ENCODE measurements at regions not wholly inside any gene's neighbourhood (a gene's known extent, or its start where the extent isn't known, plus 50 kb on each side); places are given as distances from the start of the nearest gene placed in this dataset.

DNA sequence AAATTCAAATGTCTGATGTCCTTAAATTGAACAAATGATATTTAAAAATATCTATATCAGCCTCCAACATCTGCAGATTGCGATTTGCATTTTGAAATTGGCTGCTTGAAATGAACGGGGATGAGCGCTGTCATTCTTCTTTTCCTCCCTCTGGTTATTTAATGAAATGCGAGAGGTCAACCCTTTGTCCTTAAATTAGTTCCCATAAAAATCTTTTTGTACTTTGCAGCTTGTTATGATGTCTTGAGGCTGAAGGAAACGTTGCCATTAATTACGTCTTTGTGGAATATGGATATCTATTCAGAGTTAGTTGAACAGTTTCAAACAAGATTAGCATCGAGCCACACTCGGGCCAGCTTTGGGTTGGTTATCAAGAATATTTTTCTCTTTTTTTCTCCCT is 140.0 kb downstream of the LINC00237 start:
- 90% methylated on average over 6 of the region's 8 CpGs for WGBS
- Histone ChIP-seq H3K9ac (ENCODE audit: low read depth, low read length) (no peak overlapping the region), H3K4me3 (ENCODE audit: low read length) (no peak overlapping the region), H3K27me3 (ENCODE audit: insufficient read depth, low read length) (no peaks in the 10 kb centered on the region), H3K9me3 (ENCODE audit: insufficient read depth, low read depth, low read length) (no peaks in the 10 kb centered on the region), H3K36me3 (ENCODE audit: insufficient read depth, low read length) (no peaks in the 10 kb centered on the region), H3K27ac (ENCODE audit: low read depth, low read length) (no peak overlapping the region), H3K4me1 (ENCODE audit: insufficient read depth, low read length) (peaks cover 28% of the 10 kb centered on the region; the same call in 1 of the 2 replicates)

DNA sequence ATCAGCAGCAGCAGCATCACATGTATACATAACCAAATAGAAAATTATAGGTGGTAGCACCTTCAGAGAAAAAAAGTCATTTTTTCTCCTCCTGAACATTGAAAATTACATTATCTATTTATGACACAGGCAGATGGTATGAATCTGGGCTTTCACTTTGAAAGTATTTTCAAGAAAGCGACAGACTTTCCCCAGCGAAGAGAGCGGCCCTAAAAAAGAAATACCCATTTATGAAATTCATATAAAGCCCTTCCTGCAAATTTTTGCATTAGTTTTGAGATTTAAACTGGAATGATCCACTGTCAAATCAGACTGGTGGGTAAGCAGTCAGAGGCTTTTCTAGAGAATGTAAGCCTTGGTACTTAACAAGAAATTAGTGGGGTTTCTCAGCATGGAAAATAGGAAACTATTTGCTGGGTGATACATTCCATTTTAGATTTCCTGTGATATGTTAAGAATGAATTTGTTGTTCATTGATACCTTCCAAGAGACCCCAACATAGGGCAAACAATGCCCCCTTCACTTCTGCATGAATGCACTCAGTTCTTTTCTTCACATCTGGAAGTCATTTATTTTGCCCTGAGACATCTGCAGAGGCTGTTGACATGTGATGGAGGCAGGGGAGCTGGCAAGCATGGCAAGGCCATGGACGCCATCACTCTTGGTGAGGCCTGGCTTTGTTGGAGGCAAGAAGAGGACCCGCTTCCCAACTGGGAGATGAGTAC is 147.0 kb downstream of the LINC00237 start:
- Histone ChIP-seq H3K36me3 (ENCODE audit: insufficient read depth, low read length) (no peaks in the 10 kb centered on the region), H3K4me1 (ENCODE audit: insufficient read depth, low read length) (peaks cover 5% of the 10 kb centered on the region; the same call in 1 of the 2 replicates), H3K9me3 (ENCODE audit: insufficient read depth, low read depth, low read length) (no peaks in the 10 kb centered on the region), H3K9ac (ENCODE audit: low read depth, low read length) (no peak overlapping the region), H3K4me3 (ENCODE audit: low read length) (no peak overlapping the region), H3K27ac (ENCODE audit: low read depth, low read length) (no peak overlapping the region), H3K27me3 (ENCODE audit: insufficient read depth, low read length) (no peaks in the 10 kb centered on the region)
- WGBS: 96% methylated on average over 5 of the region's 5 CpGs

- Histone ChIP-seq H3K9me3 (ENCODE audit: insufficient read depth, low read depth, low read length) (no peaks in the 10 kb centered on the region), H3K4me3 (ENCODE audit: low read length) (no peak overlapping the region), H3K27me3 (ENCODE audit: insufficient read depth, low read length) (no peaks in the 10 kb centered on the region), H3K27ac (ENCODE audit: low read depth, low read length) (no peak overlapping the region), H3K36me3 (ENCODE audit: insufficient read depth, low read length) (no peaks in the 10 kb centered on the region), H3K4me1 (ENCODE audit: insufficient read depth, low read length) (peaks cover 5% of the 10 kb centered on the region; the same call in 1 of the 2 replicates), H3K9ac (ENCODE audit: low read depth, low read length) (no peak overlapping the region)
- WGBS: 92% methylated on average over 12 of the region's 12 CpGs
Observed at GRCh38 chr20:20956513-20956931, 149.6 kb downstream of the LINC00237 start.

DNA sequence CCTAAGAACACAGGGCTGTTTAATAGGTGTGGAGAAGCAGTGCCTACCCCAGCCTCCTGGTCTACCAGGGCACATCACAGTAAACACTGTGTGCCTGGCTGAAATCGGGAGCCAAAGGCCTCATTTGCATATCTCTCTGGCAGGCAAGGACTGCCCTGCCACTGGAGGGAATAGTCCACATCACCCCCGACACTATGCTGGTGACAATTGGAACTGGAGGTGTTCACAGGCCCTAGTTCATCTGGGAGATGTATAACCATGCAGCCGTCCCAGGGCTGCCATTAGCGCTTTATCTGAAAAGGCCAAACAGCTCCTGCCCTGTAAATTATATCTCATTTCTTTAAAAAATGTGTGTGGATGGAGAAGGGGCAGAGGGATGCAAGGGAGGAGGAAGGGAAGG is 150.3 kb downstream of the LINC00237 start:
- no peak overlapping the region for H3K4me3 ChIP-seq (ENCODE audit: low read length)
- peaks cover under 1% of the 10 kb centered on the region; the same call in 1 of the 2 replicates for H3K4me1 ChIP-seq (ENCODE audit: insufficient read depth, low read length)
- H3K27ac ChIP-seq (ENCODE audit: low read depth, low read length): no peak overlapping the region
- H3K36me3 ChIP-seq (ENCODE audit: insufficient read depth, low read length): no peaks in the 10 kb centered on the region
- WGBS: 84% methylated on average over 4 of the region's 4 CpGs
- H3K9ac ChIP-seq (ENCODE audit: low read depth, low read length): no peak overlapping the region
- no peaks in the 10 kb centered on the region for H3K27me3 ChIP-seq (ENCODE audit: insufficient read depth, low read length)
- H3K9me3 ChIP-seq (ENCODE audit: insufficient read depth, low read depth, low read length): no peaks in the 10 kb centered on the region

- Histone ChIP-seq H3K4me3 (ENCODE audit: low read length) (no peak overlapping the region), H3K9ac (ENCODE audit: low read depth, low read length) (no peak overlapping the region), H3K4me1 (ENCODE audit: insufficient read depth, low read length) (no peaks in the 10 kb centered on the region), H3K36me3 (ENCODE audit: insufficient read depth, low read length) (no peaks in the 10 kb centered on the region), H3K27me3 (ENCODE audit: insufficient read depth, low read length) (no peaks in the 10 kb centered on the region), H3K27ac (ENCODE audit: low read depth, low read length) (no peak overlapping the region), H3K9me3 (ENCODE audit: insufficient read depth, low read depth, low read length) (no peaks in the 10 kb centered on the region)
- 86% methylated on average over 11 of the region's 11 CpGs for WGBS
Observed at GRCh38 chr20:20953738-20954618, 152.2 kb downstream of the LINC00237 start.

- H3K36me3 ChIP-seq (ENCODE audit: insufficient read depth, low read length): no peaks in the 10 kb centered on the region
- WGBS: 97% methylated on average over 2 of the region's 2 CpGs
- H3K4me3 ChIP-seq (ENCODE audit: low read length): no peak overlapping the region
- H3K27me3 ChIP-seq (ENCODE audit: insufficient read depth, low read length): no peaks in the 10 kb centered on the region
- no peak overlapping the region for H3K27ac ChIP-seq (ENCODE audit: low read depth, low read length)
- no peak overlapping the region for H3K9ac ChIP-seq (ENCODE audit: low read depth, low read length)
- H3K4me1 ChIP-seq (ENCODE audit: insufficient read depth, low read length): no peaks in the 10 kb centered on the region
- peaks cover 8% of the 10 kb centered on the region; the same call in 1 of the 2 replicates for H3K9me3 ChIP-seq (ENCODE audit: insufficient read depth, low read depth, low read length)
Observed at GRCh38 chr20:20950620-20951019, 155.5 kb downstream of the LINC00237 start.

GRCh38 chr20:20946122-20946759 is 159.9 kb downstream of the LINC00237 start:
- WGBS: 93% methylated on average over 3 of the region's 3 CpGs
- Histone ChIP-seq H3K36me3 (ENCODE audit: insufficient read depth, low read length) (no peaks in the 10 kb centered on the region), H3K4me3 (ENCODE audit: low read length) (no peak overlapping the region), H3K27me3 (ENCODE audit: insufficient read depth, low read length) (no peaks in the 10 kb centered on the region), H3K9me3 (ENCODE audit: insufficient read depth, low read depth, low read length) (peaks cover 8% of the 10 kb centered on the region; the same call in 1 of the 2 replicates), H3K27ac (ENCODE audit: low read depth, low read length) (no peak overlapping the region), H3K4me1 (ENCODE audit: insufficient read depth, low read length) (no peaks in the 10 kb centered on the region), H3K9ac (ENCODE audit: low read depth, low read length) (no peak overlapping the region)

DNA sequence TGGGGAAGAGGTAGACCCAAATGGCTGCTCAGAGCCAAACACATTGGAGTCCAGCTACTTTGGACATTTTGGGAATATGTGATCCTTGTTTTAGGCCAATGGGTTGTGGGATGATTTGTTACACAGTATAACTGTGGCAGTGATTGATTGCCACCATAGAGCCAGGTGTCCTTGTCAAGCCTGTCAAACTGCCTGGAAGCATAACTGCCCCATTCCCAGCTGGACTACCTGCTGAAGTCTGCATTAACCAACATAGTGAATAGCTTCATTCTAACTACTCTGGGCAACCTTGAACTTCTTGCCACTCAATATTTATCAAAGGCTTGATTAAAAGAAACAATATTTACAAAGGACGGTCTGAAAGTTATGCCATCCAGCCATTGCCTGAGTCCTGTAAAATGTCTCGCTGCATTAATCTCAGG is 164.7 kb downstream of the LINC00237 start:
- no peak overlapping the region for H3K27ac ChIP-seq (ENCODE audit: low read depth, low read length)
- no peak overlapping the region for H3K4me3 ChIP-seq (ENCODE audit: low read length)
- H3K36me3 ChIP-seq (ENCODE audit: insufficient read depth, low read length): no peaks in the 10 kb centered on the region
- peaks cover 6% of the 10 kb centered on the region; the same call in 1 of the 2 replicates for H3K9me3 ChIP-seq (ENCODE audit: insufficient read depth, low read depth, low read length)
- no peaks in the 10 kb centered on the region for H3K27me3 ChIP-seq (ENCODE audit: insufficient read depth, low read length)
- WGBS: 94% methylated on average over 2 of the region's 2 CpGs
- H3K4me1 ChIP-seq (ENCODE audit: insufficient read depth, low read length): no peaks in the 10 kb centered on the region
- no peak overlapping the region for H3K9ac ChIP-seq (ENCODE audit: low read depth, low read length)

DNA sequence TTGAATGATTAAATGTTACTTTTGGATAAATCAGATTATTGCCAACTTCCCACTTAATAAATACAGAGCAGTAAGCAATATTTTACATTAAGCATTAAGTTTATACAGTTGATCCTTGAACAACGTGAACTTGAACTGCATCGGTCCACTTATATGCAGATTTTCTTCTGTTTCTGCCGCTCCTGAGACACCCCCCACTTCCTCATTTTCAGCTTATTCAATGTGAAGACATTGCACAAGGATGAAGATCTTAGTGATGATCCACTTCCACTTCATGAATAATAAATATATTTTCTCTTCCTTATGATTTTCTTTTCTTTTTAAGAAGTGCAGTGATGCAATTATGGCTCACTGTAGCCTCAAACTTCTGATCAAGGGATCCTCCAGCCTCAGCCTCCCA is 167.2 kb downstream of the LINC00237 start:
- H3K27ac ChIP-seq (ENCODE audit: low read depth, low read length): no peak overlapping the region
- 92% methylated on average over 3 of the region's 3 CpGs for WGBS
- no peak overlapping the region for H3K9ac ChIP-seq (ENCODE audit: low read depth, low read length)
- H3K4me3 ChIP-seq (ENCODE audit: low read length): no peak overlapping the region
- H3K27me3 ChIP-seq (ENCODE audit: insufficient read depth, low read length): no peaks in the 10 kb centered on the region
- H3K9me3 ChIP-seq (ENCODE audit: insufficient read depth, low read depth, low read length): no peaks in the 10 kb centered on the region
- no peaks in the 10 kb centered on the region for H3K36me3 ChIP-seq (ENCODE audit: insufficient read depth, low read length)
- no peaks in the 10 kb centered on the region for H3K4me1 ChIP-seq (ENCODE audit: insufficient read depth, low read length)

GRCh38 chr20:20938599-20938998 is 167.6 kb downstream of the LINC00237 start:
- WGBS: 93% methylated on average over 6 of the region's 7 CpGs
- H3K27me3 ChIP-seq (ENCODE audit: insufficient read depth, low read length): no peaks in the 10 kb centered on the region
- H3K4me1 ChIP-seq (ENCODE audit: insufficient read depth, low read length): no peaks in the 10 kb centered on the region
- H3K9me3 ChIP-seq (ENCODE audit: insufficient read depth, low read depth, low read length): no peaks in the 10 kb centered on the region
- no peak overlapping the region for H3K27ac ChIP-seq (ENCODE audit: low read depth, low read length)
- H3K36me3 ChIP-seq (ENCODE audit: insufficient read depth, low read length): no peaks in the 10 kb centered on the region
- H3K4me3 ChIP-seq (ENCODE audit: low read length): no peak overlapping the region
- no peak overlapping the region for H3K9ac ChIP-seq (ENCODE audit: low read depth, low read length)

GRCh38 chr20:20938131-20938530 is 168.0 kb downstream of the LINC00237 start:
- 97% methylated on average over 7 of the region's 7 CpGs for WGBS
- no peaks in the 10 kb centered on the region for H3K9me3 ChIP-seq (ENCODE audit: insufficient read depth, low read depth, low read length)
- H3K27me3 ChIP-seq (ENCODE audit: insufficient read depth, low read length): no peaks in the 10 kb centered on the region

More at GRCh38 chr20:20938131-20938530, 168.0 kb downstream of the LINC00237 start:
- no peak overlapping the region for H3K4me3 ChIP-seq (ENCODE audit: low read length)
- H3K4me1 ChIP-seq (ENCODE audit: insufficient read depth, low read length): no peaks in the 10 kb centered on the region
- H3K36me3 ChIP-seq (ENCODE audit: insufficient read depth, low read length): no peaks in the 10 kb centered on the region
- no peak overlapping the region for H3K9ac ChIP-seq (ENCODE audit: low read depth, low read length)
- H3K27ac ChIP-seq (ENCODE audit: low read depth, low read length): no peak overlapping the region
